HCT116 (cell line): ENCODE measurements at regions not wholly inside any gene's neighbourhood (a gene's known extent, or its start where the extent isn't known, plus 50 kb on each side); places are given as distances from the start of the nearest gene placed in this dataset.

Source experiments
- ATAC-seq: fragments of 200-7000 bp; cut with Tn5 transposase; 2 replicates; pipeline ENCODE4 v1.9.1; 2020; ENCODE audit warnings: mild to moderate bottlenecking, moderate library complexity
- BruUV-seq: library from RNA; stranded (reverse); fragments of 400-500 nt; replicated peaks from 2 replicates; lab custom pipeline; 2021; lab: Mats Ljungman, UMichigan
- CTCF ChIA-PET: fragments of 300-600 bp; sonication (Branson Sonifier 250); formaldehyde crosslinking; loops from one replicate; lab custom pipeline; 2021; ENCODE audit warnings: antibody characterized with exemption; lab: Charles Lee
- POLR2A ChIA-PET: fragments of 300-600, 350-600 bp; sonication (Branson Sonifier 250); formaldehyde crosslinking; loops from one replicate; lab custom pipeline; 2021; ENCODE audit warnings: antibody characterized with exemption; lab: Charles Lee
- RAD21 ChIA-PET, 2 experiments: fragments of 300-600 bp; sonication (Branson Sonifier 250); formaldehyde crosslinking; loops; one replicate each; lab custom pipeline; 2023; ENCODE audit warnings: low total read pairs in 2 of 2; ENCODE audit not compliant: uncharacterized antibody in 2 of 2, unreplicated experiment in 2 of 2, low non-redundant PET in 1 of 2; lab: Charles Lee
- DNase-seq: peaks from one replicate; pipeline ENCODE4 v3.0.0-alpha.2; 2010; ENCODE audit warnings: low read depth, low spot score
- H2AFZ ChIP-seq: fragments of 200-600 bp; shearing (Covaris generic), sonication (generic); 2 replicates; pipeline ENCODE4 v1.6.1; 2017; ENCODE audit warnings: low read depth, mixed run types, mixed read lengths, antibody characterized with exemption, low read length; ENCODE audit not compliant: poor library complexity, severe bottlenecking
- H3K27ac ChIP-seq: 2 replicates; pipeline ENCODE4 v1.5.1; 2012; ENCODE audit warnings: low read depth, low read length
- H3K27me3 ChIP-seq: fragments of 200-600 bp; sonication (generic); 2 replicates; pipeline ENCODE4 v1.6.1; 2016; ENCODE audit warnings: mixed run types, low read length, mixed read lengths; ENCODE audit not compliant: insufficient read depth
- H3K36me3 ChIP-seq, 2 experiments: fragments of 200-500 bp in 1 of 2; fragments of 200-600 bp in 1 of 2; sonication (Bioruptor generic) in 1 of 2; sonication (generic) in 1 of 2; 2 replicates each; pipeline versions ENCODE4 v1.5.1 to v1.6.1; 2014 to 2016; ENCODE audit warnings: low read length in 2 of 2, inconsistent platforms in 1 of 2, mixed read lengths in 1 of 2, mixed run types in 1 of 2; ENCODE audit not compliant: insufficient read depth in 2 of 2, control insufficient read depth in 1 of 2
- H3K4me1 ChIP-seq, 2 experiments: fragments of 200-600 bp in 1 of 2; sonication (generic) in 1 of 2; 2 replicates each; pipeline versions ENCODE4 v1.5.1 to v1.6.1; 2012 to 2017; ENCODE audit warnings: low read length in 2 of 2, inconsistent platforms in 1 of 2, mild to moderate bottlenecking in 1 of 2, mixed read lengths in 1 of 2, mixed run types in 1 of 2, moderate library complexity in 1 of 2; ENCODE audit not compliant: insufficient read depth in 2 of 2, control insufficient read depth in 1 of 2
- H3K4me2 ChIP-seq: fragments of 200-600 bp; sonication (generic); 2 replicates; pipeline ENCODE4 v1.6.1; 2017; ENCODE audit warnings: mixed run types, low read length, mixed read lengths
- H3K4me3 ChIP-seq, 2 experiments: fragments of 200-600 bp in 1 of 2; sonication (generic) in 1 of 2; replicated peaks in 1 of 2; 2 replicates each; pipeline ENCODE4 v1.5.1; 2011 to 2016; ENCODE audit warnings: low read length in 2 of 2, control low read depth in 1 of 2, low read depth in 1 of 2, mild to moderate bottlenecking in 1 of 2, mixed read lengths in 1 of 2, mixed run types in 1 of 2
- H3K79me2 ChIP-seq: fragments of 200-600 bp; sonication (generic); 2 replicates; pipeline ENCODE4 v1.6.1; 2017; ENCODE audit warnings: mild to moderate bottlenecking, mixed run types, low read length, moderate library complexity, mixed read lengths; ENCODE audit not compliant: insufficient read depth
- H3K9ac ChIP-seq: fragments of 200-600 bp; sonication (generic); 2 replicates; pipeline ENCODE4 v1.6.1; 2016; ENCODE audit warnings: low read length, mixed read lengths
- H3K9me2 ChIP-seq: fragments of 200-600 bp; sonication (generic), shearing (Covaris generic); 2 replicates; pipeline ENCODE4 v1.6.1; 2017; ENCODE audit warnings: mixed run types, mild to moderate bottlenecking, moderate library complexity; ENCODE audit not compliant: insufficient read depth
- H3K9me3 ChIP-seq, 2 experiments: fragments of 200-500 bp in 1 of 2; fragments of 200-600 bp in 1 of 2; sonication (Bioruptor generic) in 1 of 2; sonication (generic) in 1 of 2; 2 replicates each; pipeline ENCODE4 v1.6.1; 2014 to 2017; ENCODE audit warnings: low read length in 2 of 2, mixed read lengths in 2 of 2, inconsistent platforms in 1 of 2, low read depth in 1 of 2, mild to moderate bottlenecking in 1 of 2, mixed run types in 1 of 2, moderate library complexity in 1 of 2; ENCODE audit not compliant: control insufficient read depth in 1 of 2, insufficient read depth in 1 of 2
- H4K20me1 ChIP-seq: fragments of 200-600 bp; sonication (generic), shearing (Covaris generic); 2 replicates; pipeline ENCODE4 v1.6.1; 2017; ENCODE audit warnings: mixed run types, mild to moderate bottlenecking, moderate library complexity; ENCODE audit not compliant: insufficient read depth
- ATF3 ChIP-seq: IDR thresholded peaks from 2 replicates; pipeline ENCODE4 v1.6.1; 2012
- CBX3 ChIP-seq: IDR thresholded peaks from 2 replicates; pipeline ENCODE4 v1.6.1; 2012; ENCODE audit warnings: low read depth
- EGR1 ChIP-seq: IDR thresholded peaks from 2 replicates; pipeline ENCODE4 v1.6.1; 2012; ENCODE audit warnings: low read depth
- ELF1 ChIP-seq: IDR thresholded peaks from 2 replicates; pipeline ENCODE4 v1.6.1; 2012; ENCODE audit warnings: low read depth, borderline replicate concordance
- EZH2phosphoT487 ChIP-seq: fragments of 200-600 bp; IDR thresholded peaks from 2 replicates; pipeline ENCODE4 v1.6.1; 2018; ENCODE audit warnings: antibody characterized with exemption, borderline replicate concordance
- SIN3A ChIP-seq: IDR thresholded peaks from 2 replicates; pipeline ENCODE4 v1.6.1; 2012; ENCODE audit warnings: low read depth
- SRF ChIP-seq: IDR thresholded peaks from 2 replicates; pipeline ENCODE4 v1.6.1; 2012; ENCODE audit warnings: low read depth
- ZBTB33 ChIP-seq: IDR thresholded peaks from 2 replicates; pipeline ENCODE4 v1.6.1; 2011; ENCODE audit warnings: mild to moderate bottlenecking, low read length, moderate library complexity; ENCODE audit not compliant: insufficient replicate concordance; ENCODE audit errors: extremely low read depth
- ZFX ChIP-seq: fragments of 450-650 bp; IDR thresholded peaks from 2 replicates; pipeline ENCODE4 v1.6.1; 2017
- ZNF274 ChIP-seq: fragments of 200-500 bp; sonication (Bioruptor generic); IDR thresholded peaks from 2 replicates; pipeline ENCODE4 v1.6.1; 2014; ENCODE audit warnings: mild to moderate bottlenecking, low read depth, low read length, inconsistent platforms
- intact Hi-C: fragments of 100-400 bp; cut with micrococcal nuclease; formaldehyde crosslinking; loops from 2 replicates; pipeline ENCODE4 v1.10.0; 2022

DNA sequence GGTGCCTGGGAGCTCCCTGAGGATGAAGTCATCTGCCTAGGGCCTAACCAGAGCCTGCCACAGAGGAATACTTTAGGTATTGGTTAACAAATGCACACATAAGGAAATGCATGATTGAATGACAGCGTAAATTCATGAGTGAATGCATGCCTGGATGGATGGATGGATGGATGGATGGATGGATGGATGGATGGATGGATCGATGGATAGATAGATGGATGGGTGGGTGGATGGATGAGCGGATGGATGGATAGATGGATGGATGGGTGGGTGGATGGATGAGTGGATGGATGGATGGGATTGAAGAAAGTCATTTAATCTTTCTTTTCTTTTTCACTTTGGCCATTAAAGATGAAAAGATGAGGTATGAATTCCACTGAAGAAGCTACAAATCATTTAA, 111.9 kb upstream of the SIRPG start:
- Histone ChIP-seq H3K79me2 (no peaks in the 10 kb centered on the region), H3K4me3 (no peak overlapping the region), H3K9ac (no peak overlapping the region), H4K20me1 (no peaks in the 10 kb centered on the region), H3K27me3 (no peaks in the 10 kb centered on the region), H3K4me1 (peaks cover 0 to 5% of the 10 kb centered on the region in 2 experiments; a peak in 1 of 4 replicates), H3K9me3 (no peaks in the 10 kb centered on the region), H3K4me2 (no peak overlapping the region), H2AFZ (no peak overlapping the region), H3K36me3 (no peaks in the 10 kb centered on the region), H3K9me2 (no peaks in the 10 kb centered on the region), H3K27ac (no peak overlapping the region)
- RAD21 ChIA-PET, result no interaction called here
- POLR2A ChIA-PET, result no interaction called here
- DNase-seq (no peak), ATAC-seq (no peak)
- intact Hi-C loops, result no loop called here
- TF ChIP-seq ELF1 (no peak), SRF (no peak), EZH2phosphoT487 (no peak), CBX3 (no peak), SIN3A (no peak), ATF3 (no peak), ZNF274 (no peak), EGR1 (no peak), ZFX (no peak), ZBTB33 (no peak)
- no TSS peak for BruUV-seq
- CTCF ChIA-PET, result interaction anchor here (1.4 kb wide), 1 partner anchor 8 kb away, joined by 5 read pairs; no protein-coding TSS in a partner anchor
